ENCODE measurements at regions not wholly inside any gene's neighbourhood (a gene's known extent, or its start where the extent isn't known, plus 50 kb on each side); places are given as distances from the start of the nearest gene placed in this dataset.

DNA sequence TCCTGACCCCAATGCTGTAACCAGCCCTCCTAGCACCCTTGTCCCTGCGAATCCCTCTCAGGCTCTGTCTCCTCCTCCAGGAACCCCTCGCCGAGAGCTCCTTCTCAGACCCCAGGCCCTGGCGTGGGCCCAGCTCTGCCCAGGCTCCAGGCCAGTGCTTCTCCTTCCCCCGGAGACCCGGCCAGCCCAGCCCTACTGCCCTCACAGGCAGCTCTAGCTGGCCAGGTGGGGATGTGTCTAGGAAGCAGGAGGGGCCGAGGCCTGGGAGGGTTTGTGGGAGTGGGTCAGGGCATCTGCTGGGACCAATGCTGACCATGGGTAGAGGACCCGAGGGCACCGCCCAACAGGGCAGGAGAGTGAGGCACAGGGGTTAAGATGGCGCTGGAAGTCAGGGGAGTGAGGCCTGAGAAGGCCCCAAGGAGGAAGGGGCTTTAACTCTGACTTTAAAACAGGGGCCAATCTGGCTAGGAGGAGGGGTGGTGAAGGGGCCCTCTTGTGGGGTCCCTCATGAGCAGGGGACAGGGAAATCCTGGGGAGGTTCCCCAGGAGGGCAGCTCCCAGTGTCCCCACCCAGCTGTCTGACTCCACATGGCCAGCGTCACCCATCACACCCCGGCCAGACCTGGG lies 64.7 kb upstream of the NKX1-1 start:
- TF ChIP-seq JUND (IDR thresholded peaks at IDR 0.05; ENCODE audit: low read depth): no peak
- in situ Hi-C loops (cut with HindIII; ENCODE audit: low pct_unique_long_range_greater_than_20kb, low sequenced_read_pairs): no loop called here
- no peak for DNase-seq (ENCODE audit: low read depth in 1 of 2, low spot score in 1 of 2)

DNA sequence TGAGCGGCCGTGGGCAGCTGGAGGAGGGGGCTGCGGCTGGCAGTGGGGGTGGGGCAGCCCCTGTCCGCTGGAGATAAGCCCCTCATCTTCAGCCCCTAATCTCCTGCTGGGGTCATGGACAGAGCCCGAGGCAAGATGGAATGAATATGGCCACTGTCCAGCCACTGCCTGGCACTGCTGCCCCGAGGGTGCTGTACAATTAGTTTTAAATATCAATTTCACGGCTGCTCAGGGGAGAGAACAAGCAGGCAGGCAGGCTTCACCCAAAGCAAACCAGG lies 64.1 kb upstream of the NKX1-1 start:
- no peak for DNase-seq (ENCODE audit: low read depth in 1 of 2, low spot score in 1 of 2)
- in situ Hi-C loops (cut with HindIII; ENCODE audit: low pct_unique_long_range_greater_than_20kb, low sequenced_read_pairs): no loop called here
- TF ChIP-seq JUND (IDR thresholded peaks at IDR 0.05; ENCODE audit: low read depth): no peak

DNA sequence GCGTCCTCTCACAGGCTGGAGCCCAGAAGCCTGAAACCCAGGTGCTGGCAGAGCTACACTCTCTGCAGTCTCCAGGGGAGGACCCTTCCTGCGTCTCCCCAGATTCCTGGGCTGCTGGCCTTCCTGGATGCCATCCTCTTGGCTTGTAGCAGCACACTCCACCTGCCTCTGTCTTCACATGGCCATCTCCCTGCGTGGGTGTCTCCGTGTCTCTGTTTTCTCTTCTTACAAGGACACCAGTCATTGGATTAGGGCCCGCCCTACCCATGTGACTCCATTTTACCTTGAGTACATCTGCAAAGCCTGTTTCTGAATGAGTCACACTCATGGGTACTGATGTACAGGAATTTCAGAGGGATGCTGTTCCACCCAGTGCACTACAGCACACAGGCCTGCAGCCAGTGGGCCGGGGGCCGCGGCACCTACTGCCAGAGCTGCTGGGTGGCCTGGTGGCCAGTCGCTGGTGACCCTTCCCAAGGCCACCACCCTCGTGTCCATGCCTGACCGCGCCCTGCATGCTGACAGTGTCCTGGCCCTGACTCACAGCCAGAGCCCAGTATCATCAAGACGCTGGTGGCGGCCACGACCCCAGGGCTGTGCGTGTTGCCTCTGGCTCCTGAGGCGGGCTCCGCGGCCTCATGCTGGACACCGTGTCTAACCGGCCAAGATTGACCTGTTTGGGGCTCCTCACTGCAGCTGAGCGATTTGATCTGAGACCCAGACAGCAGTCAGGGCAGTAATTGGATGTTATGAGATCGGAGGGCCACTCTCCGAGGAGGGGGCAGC lies 63.6 kb upstream of the NKX1-1 start:
- DNase-seq (ENCODE audit: low read depth in 1 of 2, low spot score in 1 of 2): peak in 1 of 2 experiments; percentile 41
- in situ Hi-C loops (cut with HindIII; ENCODE audit: low pct_unique_long_range_greater_than_20kb, low sequenced_read_pairs): no loop called here
- no peak for TF ChIP-seq JUND (IDR thresholded peaks at IDR 0.05; ENCODE audit: low read depth)

DNA sequence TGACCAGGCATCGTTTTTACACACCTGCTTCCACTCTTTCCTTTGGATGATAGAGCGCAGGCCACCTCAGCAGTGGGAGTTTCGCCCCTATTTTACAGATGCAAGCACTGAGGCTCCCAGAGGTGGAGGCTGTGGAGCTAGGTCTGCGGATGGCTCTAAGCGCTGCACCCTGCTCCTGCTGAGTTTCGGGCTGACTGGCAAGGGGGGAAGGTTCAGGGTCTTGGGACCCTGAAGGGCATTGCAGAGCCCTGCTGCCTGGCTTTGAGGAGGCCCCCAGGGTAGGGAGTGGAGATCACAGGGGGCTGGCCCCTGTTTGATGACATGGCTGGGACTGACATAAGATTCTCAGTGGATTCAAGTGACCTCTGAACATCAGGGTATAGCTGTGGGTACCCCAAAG lies 62.8 kb upstream of the NKX1-1 start:
- no peak for DNase-seq (ENCODE audit: low read depth in 1 of 2, low spot score in 1 of 2)
- TF ChIP-seq JUND (IDR thresholded peaks at IDR 0.05; ENCODE audit: low read depth): no peak
- in situ Hi-C loops (cut with HindIII; ENCODE audit: low pct_unique_long_range_greater_than_20kb, low sequenced_read_pairs): no loop called here

DNA sequence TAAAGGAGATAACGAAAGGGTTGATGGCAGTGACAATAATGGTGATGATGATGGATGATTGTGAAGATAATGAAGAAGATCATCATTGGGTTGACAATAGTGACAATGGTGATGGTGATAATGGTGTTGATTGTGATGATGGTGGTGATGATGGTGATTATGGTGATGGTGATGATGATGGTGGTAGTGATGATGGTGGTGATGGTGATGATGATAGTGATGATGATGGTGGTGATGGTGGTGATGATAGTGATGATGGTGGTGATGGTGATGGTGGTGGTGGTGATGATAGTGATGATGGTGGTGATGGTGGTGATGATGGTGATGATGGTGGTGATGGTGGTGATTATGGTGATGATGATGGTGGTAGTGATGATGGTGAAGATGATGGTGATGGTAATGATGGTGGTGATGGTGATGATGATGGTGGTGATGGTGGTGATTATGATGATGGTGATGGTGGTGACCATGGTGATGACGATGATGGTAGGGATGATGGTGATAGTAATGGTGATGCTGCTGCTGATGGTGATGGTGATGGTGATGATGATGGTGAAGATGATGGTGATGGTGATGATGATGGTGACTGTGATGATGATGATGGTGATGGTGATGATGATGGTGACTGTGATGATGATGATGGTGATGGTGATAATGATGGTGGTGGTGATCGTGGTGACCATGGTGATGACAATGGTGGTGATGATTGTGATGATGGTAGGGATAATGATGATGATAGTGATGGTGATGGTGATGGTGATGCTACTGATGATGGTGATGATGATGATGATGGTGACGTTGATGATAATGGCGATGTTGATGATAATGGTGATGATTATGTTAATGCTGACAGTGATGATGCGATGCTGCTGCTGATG lies 61.6 kb upstream of the NKX1-1 start:
- TF ChIP-seq JUND (IDR thresholded peaks at IDR 0.05; ENCODE audit: low read depth): no peak
- no peak for DNase-seq (ENCODE audit: low read depth in 1 of 2, low spot score in 1 of 2)
- in situ Hi-C loops (cut with HindIII; ENCODE audit: low pct_unique_long_range_greater_than_20kb, low sequenced_read_pairs): no loop called here

DNA sequence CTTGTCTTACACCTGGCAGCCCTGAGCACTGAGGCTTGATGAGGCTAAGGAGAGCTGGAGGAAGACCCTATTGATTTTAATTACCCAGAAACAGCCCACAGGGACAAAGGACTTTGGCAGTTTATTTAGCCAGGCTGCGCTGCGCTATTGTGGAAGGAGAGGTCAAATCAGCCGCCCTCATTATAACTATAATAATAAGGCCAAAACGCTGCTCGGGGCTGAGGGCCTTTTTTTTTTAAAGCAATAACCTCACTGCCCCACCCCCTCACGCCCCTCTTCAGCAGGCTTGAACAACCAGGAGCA lies 60.6 kb upstream of the NKX1-1 start:
- TF ChIP-seq JUND (IDR thresholded peaks at IDR 0.05; ENCODE audit: low read depth): no peak
- DNase-seq (ENCODE audit: low read depth in 1 of 2, low spot score in 1 of 2): no peak
- in situ Hi-C loops (cut with HindIII; ENCODE audit: low pct_unique_long_range_greater_than_20kb, low sequenced_read_pairs): no loop called here

DNA sequence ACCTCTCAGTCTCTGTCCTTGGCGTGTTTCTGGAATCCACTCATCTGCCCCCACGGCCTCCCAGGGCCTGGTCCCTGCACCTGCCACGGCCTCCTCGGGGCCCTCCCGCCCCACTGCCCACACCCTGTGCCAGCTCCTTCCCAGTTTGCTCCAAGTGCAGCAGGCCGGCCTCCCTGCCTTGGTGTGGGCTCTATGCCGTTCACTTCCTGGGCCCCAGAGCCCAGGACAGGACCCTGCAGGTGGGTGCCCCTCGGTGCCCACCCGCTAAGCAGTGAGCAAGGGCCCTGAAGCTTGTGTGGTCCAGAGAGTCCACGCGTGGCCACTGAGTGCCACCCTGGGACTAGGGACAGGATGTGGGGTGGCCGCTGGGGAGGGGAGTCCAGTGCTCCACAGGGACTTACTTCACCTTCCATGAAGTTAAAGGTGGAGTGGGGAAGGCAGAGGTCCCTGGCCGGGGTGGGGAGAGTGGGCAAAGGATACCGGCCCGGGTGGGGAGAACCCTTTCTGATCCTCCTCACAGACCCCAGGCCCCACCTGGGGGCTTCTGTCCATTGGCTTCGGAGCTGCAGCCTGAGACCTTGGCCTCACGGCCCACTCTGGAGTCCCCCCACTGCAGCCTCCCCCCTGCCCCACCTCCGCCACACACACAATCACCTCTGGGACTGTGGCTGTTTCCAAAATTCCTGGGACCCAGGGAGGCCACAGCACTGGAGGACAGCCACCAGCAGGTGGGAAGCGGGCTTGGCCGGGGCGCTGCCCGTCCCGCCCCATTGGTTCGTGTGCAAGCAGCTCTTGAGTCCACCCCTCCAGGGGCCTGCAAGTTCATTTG lies 60.0 kb upstream of the NKX1-1 start:
- in situ Hi-C loops (cut with HindIII; ENCODE audit: low pct_unique_long_range_greater_than_20kb, low sequenced_read_pairs): no loop called here
- no peak for TF ChIP-seq JUND (IDR thresholded peaks at IDR 0.05; ENCODE audit: low read depth)
- DNase-seq (ENCODE audit: low read depth in 1 of 2, low spot score in 1 of 2): no peak

DNA sequence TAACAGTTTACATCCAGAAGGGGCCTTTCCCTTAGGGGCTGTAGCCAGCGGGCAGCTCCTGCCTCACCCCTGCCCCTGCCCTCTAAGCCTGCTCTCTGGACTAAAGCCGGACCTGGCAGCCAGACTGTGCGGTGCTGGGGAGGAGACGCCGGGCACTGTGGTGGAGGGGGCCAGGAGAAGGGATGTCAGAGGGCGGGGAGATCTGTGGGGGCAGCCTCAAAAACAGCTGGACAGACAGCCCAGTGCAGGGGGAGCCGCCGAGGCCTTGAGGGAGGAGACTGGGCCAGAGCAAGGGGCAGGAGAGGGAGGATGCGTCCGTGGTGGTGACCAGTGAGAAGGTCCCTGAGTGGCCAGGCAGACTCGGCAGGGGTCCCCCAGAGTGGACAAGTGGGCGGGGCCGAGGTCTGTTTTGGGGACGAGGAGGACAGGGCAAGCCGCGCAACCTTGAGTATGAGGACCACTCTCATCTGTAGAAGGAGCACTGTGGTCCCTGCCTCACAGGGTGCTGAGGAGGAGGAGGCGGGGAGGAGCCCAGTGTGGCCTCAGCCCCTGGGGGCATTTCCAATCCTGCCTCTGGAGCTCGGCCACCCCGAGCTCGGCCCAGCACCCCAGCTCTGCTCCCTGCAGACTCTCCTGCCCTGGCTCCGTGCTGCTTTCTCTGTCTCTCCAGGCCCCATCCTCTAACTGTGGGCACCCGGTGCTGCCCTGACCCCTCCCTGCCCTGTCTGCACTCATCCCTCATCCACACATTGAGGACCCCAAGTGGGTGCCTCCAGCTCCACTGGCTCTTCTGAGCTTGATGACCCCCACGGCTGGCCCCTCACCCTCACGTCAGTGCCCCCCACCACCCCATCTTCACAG lies 59.2 kb upstream of the NKX1-1 start:
- TF ChIP-seq JUND (IDR thresholded peaks at IDR 0.05; ENCODE audit: low read depth): no peak
- in situ Hi-C loops (cut with HindIII; ENCODE audit: low pct_unique_long_range_greater_than_20kb, low sequenced_read_pairs): no loop called here
- DNase-seq (ENCODE audit: low read depth in 1 of 2, low spot score in 1 of 2): no peak

DNA sequence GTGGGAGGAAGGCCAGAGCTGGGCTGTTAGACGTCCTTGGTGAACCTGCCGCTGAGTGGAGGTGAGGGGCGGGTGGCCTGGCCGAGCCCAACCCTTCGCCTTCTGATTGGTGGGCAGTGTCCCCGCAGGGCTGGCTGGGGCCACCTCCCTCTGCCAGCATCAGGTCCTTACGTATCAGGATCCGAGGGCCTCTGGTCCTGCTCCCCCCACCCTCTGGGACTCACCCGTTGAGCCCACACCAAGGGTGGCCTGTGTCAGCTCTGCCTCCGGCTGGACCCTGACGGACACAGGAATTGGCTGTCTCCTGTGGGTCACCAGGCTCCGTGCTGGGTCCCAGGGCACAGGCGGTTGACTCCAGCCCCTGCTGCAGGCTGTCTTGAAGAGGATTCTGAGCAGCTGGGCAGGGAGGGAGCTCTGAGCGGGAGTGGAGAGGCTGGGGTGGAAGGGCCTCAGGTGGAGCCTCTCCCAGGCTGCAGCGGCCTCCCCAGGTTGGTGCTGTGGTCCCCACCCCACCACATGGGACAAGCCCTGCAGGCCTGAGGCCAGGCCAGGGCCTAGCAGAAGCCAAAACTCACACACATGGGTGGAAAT lies 58.4 kb upstream of the NKX1-1 start:
- TF ChIP-seq JUND (IDR thresholded peaks at IDR 0.05; ENCODE audit: low read depth): no peak
- no peak for DNase-seq (ENCODE audit: low read depth in 1 of 2, low spot score in 1 of 2)
- in situ Hi-C loops (cut with HindIII; ENCODE audit: low pct_unique_long_range_greater_than_20kb, low sequenced_read_pairs): no loop called here

DNA sequence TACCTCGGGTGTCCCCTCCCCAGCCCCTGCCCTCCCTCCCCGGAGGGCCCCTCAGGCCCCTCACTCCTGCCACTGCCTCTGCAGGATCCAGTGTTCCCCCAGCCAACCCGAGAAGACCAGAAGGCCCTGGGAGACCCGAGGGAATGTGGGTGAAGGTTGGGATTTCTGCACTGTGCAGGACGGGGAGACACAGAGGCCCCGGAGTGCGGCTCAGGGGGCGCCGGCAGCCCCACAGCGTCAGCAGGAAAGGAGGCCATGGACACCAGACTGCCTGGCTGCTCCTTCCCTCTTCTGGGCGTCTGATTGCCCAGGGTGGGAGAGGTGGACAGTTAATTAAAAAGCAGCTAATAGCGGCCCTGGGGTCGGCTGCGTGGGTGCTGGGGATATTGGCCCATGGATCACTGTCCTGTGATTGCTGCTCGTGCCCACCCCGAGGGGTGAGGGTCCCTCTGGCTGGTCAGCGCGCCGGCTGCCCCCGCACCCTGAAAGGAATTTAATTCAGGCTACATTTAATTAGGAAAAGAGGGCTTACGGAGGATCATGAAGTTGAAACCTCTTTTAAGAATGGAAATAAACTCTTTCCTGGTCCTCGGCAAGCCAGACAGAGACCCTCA lies 57.8 kb upstream of the NKX1-1 start:
- DNase-seq (ENCODE audit: low read depth in 1 of 2, low spot score in 1 of 2): no peak
- TF ChIP-seq JUND (IDR thresholded peaks at IDR 0.05; ENCODE audit: low read depth): no peak
- in situ Hi-C loops (cut with HindIII; ENCODE audit: low pct_unique_long_range_greater_than_20kb, low sequenced_read_pairs): no loop called here
